A549 (cell line): ENCODE measurements at regions not wholly inside any gene's neighbourhood (a gene's known extent, or its start where the extent isn't known, plus 50 kb on each side); places are given as distances from the start of the nearest gene placed in this dataset.

Experiments
- BHLHE40 ChIP-seq: IDR thresholded peaks from 2 replicates; pipeline ENCODE4 v1.6.1; 2012; ENCODE audit warnings: low read depth, low read length, inconsistent platforms
- CHD4 ChIP-seq: fragments of 200-600 bp; sonication (generic); IDR thresholded peaks from 2 replicates; pipeline ENCODE4 v1.6.1; 2016; ENCODE audit warnings: antibody characterized with exemption, mild to moderate bottlenecking, borderline replicate concordance
- CTCF ChIP-seq: fragments of >200 bp; sonication (Bioruptor Twin); formaldehyde crosslinking; IDR thresholded peaks from 3 replicates; pipeline ENCODE4 v1.5.1; 2016
- EP300 ChIP-seq, 2 experiments: fragments of >200 bp; sonication (Bioruptor Twin); formaldehyde crosslinking; IDR thresholded peaks; 2 replicates in 1 of 2; 3 replicates in 1 of 2; pipeline ENCODE4 v1.6.1; 2016 to 2017
- ESRRA ChIP-seq: fragments of 150-350 bp; IDR thresholded peaks from 2 replicates; pipeline ENCODE4 v1.6.1; 2014; ENCODE audit warnings: mild to moderate bottlenecking, low read length, borderline replicate concordance
- MAX ChIP-seq: IDR thresholded peaks from 2 replicates; pipeline ENCODE4 v1.6.1; 2012
- POLR2A ChIP-seq: IDR thresholded peaks from 2 replicates; pipeline ENCODE4 v1.6.1; 2012; ENCODE audit warnings: mild to moderate bottlenecking, low read length
- RAD21 ChIP-seq, 2 experiments: fragments of >200 bp in 1 of 2; sonication (Bioruptor Twin) in 1 of 2; formaldehyde crosslinking in 1 of 2; IDR thresholded peaks in 1 of 2; conservative IDR thresholded peaks in 1 of 2; 2 replicates in 1 of 2; 3 replicates in 1 of 2; pipeline ENCODE4 v1.6.1; 2012 to 2018; ENCODE audit warnings: inconsistent platforms in 1 of 2
- RCOR1 ChIP-seq: fragments of 150-350 bp; IDR thresholded peaks from 2 replicates; pipeline ENCODE4 v1.6.1; 2014; ENCODE audit warnings: antibody characterized with exemption, low read length, low read depth
- REST ChIP-seq: fragments of 200-600 bp; sonication (generic); IDR thresholded peaks from 2 replicates; pipeline ENCODE4 v1.6.1; 2016; ENCODE audit warnings: antibody characterized with exemption, mild to moderate bottlenecking, moderate library complexity
- SMC3 ChIP-seq: fragments of >200 bp; sonication (Bioruptor Twin); formaldehyde crosslinking; IDR thresholded peaks from 3 replicates; pipeline ENCODE4 v1.6.1; 2018; ENCODE audit warnings: inconsistent platforms
- USF2 ChIP-seq: fragments of 450-650 bp; IDR thresholded peaks from 2 replicates; pipeline ENCODE4 v1.6.1; 2014; ENCODE audit warnings: antibody characterized with exemption

GRCh38 chr13:106997696-106998095 is 429.8 kb upstream of the ARGLU1 start:
- TF ChIP-seq RAD21 (conservative IDR thresholded peaks at IDR 0.05 in 1 of 2, IDR thresholded peaks at IDR 0.05 in 1 of 2) (no peak), CHD4 (no peak), CTCF (no peak), POLR2A (no peak), BHLHE40 (no peak), RCOR1 (no peak), SMC3 (no peak), REST (no peak), MAX (no peak), EP300 (IDR thresholded peaks at IDR 0.05) (no peak), USF2 (no peak), ESRRA (no peak)
